DND-41 (cell line): ENCODE measurements at regions not wholly inside any gene's neighbourhood (a gene's known extent, or its start where the extent isn't known, plus 50 kb on each side); places are given as distances from the start of the nearest gene placed in this dataset.

Experiments used
- ATAC-seq: fragments of 200-7000 bp; cut with Tn5 transposase; 3 replicates; pipeline ENCODE4 v1.9.1; 2021; ENCODE audit warnings: low read depth; ENCODE audit not compliant: insufficient read depth
- DNase-seq: peaks from one replicate; pipeline ENCODE4 v3.0.0-alpha.2; 2020
- H2AFZ ChIP-seq: 2 replicates; pipeline ENCODE4 v1.6.0; 2012; ENCODE audit warnings: low read depth, low read length
- H3K27ac ChIP-seq: 2 replicates; pipeline ENCODE4 v1.5.1; 2012; ENCODE audit warnings: low read length, inconsistent platforms
- H3K27me3 ChIP-seq: fragments of 200-600 bp; sonication (generic); 2 replicates; pipeline ENCODE4 v1.6.0; 2012; ENCODE audit warnings: low read length, mild to moderate bottlenecking, inconsistent platforms; ENCODE audit not compliant: insufficient read depth, poor library complexity
- H3K36me3 ChIP-seq: 2 replicates; pipeline ENCODE4 v1.5.1; 2012; ENCODE audit warnings: low read length, inconsistent platforms; ENCODE audit not compliant: insufficient read depth
- H3K4me1 ChIP-seq: 2 replicates; pipeline ENCODE4 v1.5.1; 2012; ENCODE audit warnings: mild to moderate bottlenecking, low read length; ENCODE audit not compliant: insufficient read depth
- H3K4me2 ChIP-seq: 2 replicates; pipeline ENCODE4 v1.6.0; 2012; ENCODE audit warnings: mild to moderate bottlenecking, moderate library complexity, low read length, inconsistent platforms; ENCODE audit not compliant: insufficient read depth
- H3K4me3 ChIP-seq, 2 experiments: fragments of 200-600 bp in 1 of 2; shearing (Covaris generic) in 1 of 2; 2 replicates each; pipeline ENCODE4 v1.5.1; 2012 to 2016; ENCODE audit warnings: inconsistent platforms in 2 of 2, low read length in 2 of 2, mild to moderate bottlenecking in 2 of 2, low read depth in 1 of 2, moderate library complexity in 1 of 2
- H3K79me2 ChIP-seq: 2 replicates; pipeline ENCODE4 v1.6.0; 2012; ENCODE audit warnings: low read length, inconsistent platforms; ENCODE audit not compliant: insufficient read depth
- H3K9ac ChIP-seq: 2 replicates; pipeline ENCODE4 v1.6.0; 2012; ENCODE audit warnings: low read depth, mild to moderate bottlenecking, inconsistent platforms, low read length, moderate library complexity
- H3K9me3 ChIP-seq: 2 replicates; pipeline ENCODE4 v1.5.1; 2012; ENCODE audit warnings: low read length, moderate library complexity, mild to moderate bottlenecking, inconsistent platforms; ENCODE audit not compliant: insufficient read depth, severe bottlenecking
- H4K20me1 ChIP-seq: 2 replicates; pipeline ENCODE4 v1.6.0; 2012; ENCODE audit warnings: low read length; ENCODE audit not compliant: insufficient read depth
- CTCF ChIP-seq: IDR thresholded peaks from 2 replicates; pipeline ENCODE4 v1.5.1; 2012; ENCODE audit warnings: borderline replicate concordance, low read length, moderate library complexity, mild to moderate bottlenecking; ENCODE audit not compliant: poor library complexity, severe bottlenecking; ENCODE audit errors: extremely low read depth
- EZH2 ChIP-seq: IDR thresholded peaks from 3 replicates; pipeline ENCODE4 v1.6.1; 2012; ENCODE audit warnings: borderline replicate concordance, low read depth, mild to moderate bottlenecking, moderate library complexity, low read length, inconsistent platforms; ENCODE audit not compliant: severe bottlenecking

DNA sequence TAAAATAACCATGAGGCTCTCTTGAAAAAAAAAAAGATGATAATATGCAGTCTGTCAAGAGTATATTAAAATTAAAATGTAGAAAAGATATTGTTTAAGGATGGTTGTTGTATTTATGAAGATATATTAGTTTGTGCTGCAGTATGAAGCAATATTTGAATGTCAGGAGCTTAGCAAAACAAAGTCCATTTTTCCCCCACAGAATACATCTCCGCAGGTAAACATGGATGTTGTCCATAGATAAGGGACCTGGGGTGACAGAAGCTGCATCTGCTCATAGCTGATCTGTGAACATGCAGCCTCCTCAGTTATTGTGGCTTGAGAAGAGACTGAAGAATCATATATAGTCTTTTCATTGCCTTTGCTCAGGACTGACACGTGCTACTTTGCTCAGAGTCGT, 366.1 kb upstream of the MMADHC start:
- Histone ChIP-seq H3K27ac (no peak overlapping the region), H3K4me3 (no peak overlapping the region), H3K9me3 (no peaks in the 10 kb centered on the region), H3K4me1 (no peaks in the 10 kb centered on the region), H2AFZ (no peak overlapping the region), H3K4me2 (no peak overlapping the region), H3K9ac (no peak overlapping the region), H3K79me2 (no peaks in the 10 kb centered on the region), H3K36me3 (no peaks in the 10 kb centered on the region), H3K27me3 (no peaks in the 10 kb centered on the region), H4K20me1 (no peaks in the 10 kb centered on the region)
- TF ChIP-seq EZH2 = no peak
- no peak for TF ChIP-seq CTCF
- DNase-seq (no peak), ATAC-seq (no peak)

DNA sequence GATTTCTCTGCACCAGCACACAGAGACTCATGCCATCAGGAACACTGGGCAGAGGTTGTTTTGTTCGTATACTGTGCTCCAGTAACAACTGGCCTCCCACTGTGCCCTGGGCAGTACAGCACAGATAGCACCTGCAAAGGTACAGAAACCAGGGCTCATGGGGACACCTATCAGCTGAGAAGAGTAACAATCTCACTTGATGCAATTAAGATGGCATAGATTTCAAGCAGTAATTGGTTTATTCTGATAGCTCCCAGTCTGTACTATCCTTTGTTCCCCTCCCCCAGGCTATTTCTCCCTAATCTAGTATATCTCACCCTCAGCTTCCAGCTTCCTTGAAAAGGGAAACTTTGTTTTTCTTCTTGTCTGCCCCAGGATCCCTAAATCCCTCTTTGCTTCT, 343.9 kb upstream of the MMADHC start:
- no peak overlapping the region for H3K27ac ChIP-seq
- H3K4me2 ChIP-seq = no peak overlapping the region
- H2AFZ ChIP-seq = no peak overlapping the region
- ATAC-seq (no peak), DNase-seq (no peak)
- no peaks in the 10 kb centered on the region for H3K9me3 ChIP-seq
- no peaks in the 10 kb centered on the region for H3K27me3 ChIP-seq
- no peaks in the 10 kb centered on the region for H4K20me1 ChIP-seq
- H3K9ac ChIP-seq = no peak overlapping the region
- TF ChIP-seq EZH2 (no peak), CTCF (no peak)
- H3K36me3 ChIP-seq = no peaks in the 10 kb centered on the region
- H3K79me2 ChIP-seq = no peaks in the 10 kb centered on the region
- H3K4me3 ChIP-seq = no peak overlapping the region
- H3K4me1 ChIP-seq = no peaks in the 10 kb centered on the region

DNA sequence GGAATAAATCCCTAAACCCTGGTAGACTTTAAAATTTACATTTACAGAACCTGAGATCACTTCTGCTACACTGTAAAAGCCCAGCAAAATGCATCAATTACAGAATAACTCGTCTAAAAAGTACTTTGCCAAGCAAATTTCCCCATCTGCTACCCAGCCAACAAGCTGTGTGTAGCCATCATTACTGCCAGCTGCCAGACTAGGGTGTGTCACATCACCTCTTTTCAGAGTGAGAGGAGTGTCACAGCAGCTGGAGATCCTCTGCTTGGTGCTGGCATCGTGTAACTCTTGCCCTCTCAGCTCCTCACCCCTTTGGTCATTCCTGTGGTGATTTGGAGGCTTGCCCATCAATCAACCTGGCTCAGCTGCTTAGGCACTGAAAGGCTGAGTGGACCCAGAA, 340.4 kb upstream of the MMADHC start:
- ATAC-seq (no peak), DNase-seq (no peak)
- Histone ChIP-seq H4K20me1 (no peaks in the 10 kb centered on the region), H3K9me3 (no peaks in the 10 kb centered on the region), H2AFZ (no peak overlapping the region), H3K27ac (no peak overlapping the region), H3K36me3 (no peaks in the 10 kb centered on the region), H3K4me3 (no peak overlapping the region), H3K79me2 (no peaks in the 10 kb centered on the region), H3K4me2 (no peak overlapping the region), H3K9ac (no peak overlapping the region), H3K4me1 (no peaks in the 10 kb centered on the region), H3K27me3 (no peaks in the 10 kb centered on the region)
- TF ChIP-seq CTCF (no peak), EZH2 (no peak)

- TF ChIP-seq EZH2 = no peak
- no peak for TF ChIP-seq CTCF
Measured at GRCh38 chr2:149926149-149926548, 338.6 kb upstream of the MMADHC start.

More at GRCh38 chr2:149926149-149926548, 338.6 kb upstream of the MMADHC start:
- ATAC-seq (no peak), DNase-seq (no peak)
- Histone ChIP-seq H3K27me3 (no peaks in the 10 kb centered on the region), H3K4me2 (no peak overlapping the region), H3K36me3 (no peaks in the 10 kb centered on the region), H3K4me1 (no peaks in the 10 kb centered on the region), H3K9me3 (no peaks in the 10 kb centered on the region), H3K4me3 (no peak overlapping the region), H3K9ac (no peak overlapping the region), H3K27ac (no peak overlapping the region), H3K79me2 (no peaks in the 10 kb centered on the region), H4K20me1 (no peaks in the 10 kb centered on the region), H2AFZ (no peak overlapping the region)
